Fibroblast of lung (primary cell): ENCODE measurements at regions not wholly inside any gene's neighbourhood (a gene's known extent, or its start where the extent isn't known, plus 50 kb on each side); places are given as distances from the start of the nearest gene placed in this dataset.
"Not testable (repeated sequence)": the region's sequence is repeated elsewhere in the genome, so short reads cannot be mapped to it uniquely, and the experiment has no call there.

ENCODE experiments used
- DNase-seq, 2 donors: peaks; one replicate each; pipeline versions ENCODE4 v3.0.0 to v3.0.0-alpha.2; 2010; ENCODE audit warnings: low read depth in 2 of 2
- H2AFZ ChIP-seq: 2 replicates; pipeline ENCODE4 v1.5.1; 2012; ENCODE audit warnings: low read length, control low read depth, inconsistent platforms
- H3K27ac ChIP-seq: 2 replicates; pipeline ENCODE4 v1.5.1; 2011; ENCODE audit warnings: low read length, control low read depth; ENCODE audit not compliant: insufficient read depth
- H3K27me3 ChIP-seq: 2 replicates; pipeline ENCODE4 v1.5.1; 2011; ENCODE audit warnings: mild to moderate bottlenecking, low read length; ENCODE audit not compliant: control insufficient read depth, insufficient read depth
- H3K36me3 ChIP-seq: 2 replicates; pipeline ENCODE4 v1.5.1; 2011; ENCODE audit warnings: low read length; ENCODE audit not compliant: control insufficient read depth, insufficient read depth
- H3K4me1 ChIP-seq: 2 replicates; pipeline ENCODE4 v1.5.1; 2011; ENCODE audit warnings: low read length; ENCODE audit not compliant: control insufficient read depth, insufficient read depth; ENCODE audit errors: extremely low read depth
- H3K4me2 ChIP-seq: 2 replicates; pipeline ENCODE4 v1.5.1; 2011; ENCODE audit warnings: low read length, control low read depth; ENCODE audit not compliant: insufficient read depth; ENCODE audit errors: extremely low read depth
- H3K4me3 ChIP-seq, 4 experiments: fragments of 200-600 bp in 1 of 4; sonication (generic) in 1 of 4; replicated peaks in 1 of 4; 2 replicates each; pipeline ENCODE4 v1.5.1; 2011 to 2016; ENCODE audit warnings: low read length in 4 of 4, low read depth in 3 of 4, mild to moderate bottlenecking in 3 of 4, control low read depth in 2 of 4, inconsistent platforms in 1 of 4, mixed read lengths in 1 of 4; ENCODE audit not compliant: insufficient read depth in 1 of 4; ENCODE audit errors: control extremely low read depth in 1 of 4
- H3K79me2 ChIP-seq: 2 replicates; pipeline ENCODE4 v1.5.1; 2012; ENCODE audit warnings: mild to moderate bottlenecking, low read length, inconsistent platforms; ENCODE audit not compliant: control insufficient read depth, insufficient read depth
- H3K9ac ChIP-seq: 2 replicates; pipeline ENCODE4 v1.5.1; 2011; ENCODE audit warnings: mild to moderate bottlenecking, low read length, control low read depth; ENCODE audit not compliant: insufficient read depth
- H3K9me3 ChIP-seq: 2 replicates; pipeline ENCODE4 v1.5.1; 2012; ENCODE audit warnings: low read depth, low read length; ENCODE audit not compliant: control insufficient read depth, insufficient read depth
- H4K20me1 ChIP-seq: 2 replicates; pipeline ENCODE4 v1.5.1; 2011; ENCODE audit warnings: low read length; ENCODE audit not compliant: control insufficient read depth, insufficient read depth; ENCODE audit errors: extremely low read depth
- EZH2 ChIP-seq: IDR thresholded peaks from 2 replicates; pipeline ENCODE4 v1.5.1; 2012; ENCODE audit warnings: low read length, control low read depth, mild to moderate bottlenecking; ENCODE audit errors: missing control alignments
- TF ChIP-seq, protein P1 (sequence below), 2 donors: IDR thresholded peaks in 1 of 2; conservative IDR thresholded peaks in 1 of 2; 1 replicate in 1 of 2; 2 replicates in 1 of 2; pipeline ENCODE4 v1.5.1; 2011 to 2012; ENCODE audit warnings: low read length in 2 of 2, control low read depth in 1 of 2, inconsistent platforms in 1 of 2, low read depth in 1 of 2, mild to moderate bottlenecking in 1 of 2

- H3K4me2 ChIP-seq: no peak overlapping the region
- no peak overlapping the region for H3K27ac ChIP-seq
- H3K9ac ChIP-seq: no peak overlapping the region
- no peaks in the 10 kb centered on the region for H3K9me3 ChIP-seq
- DNase-seq: no peak
- H3K27me3 ChIP-seq: no peaks in the 10 kb centered on the region
- no peaks in the 10 kb centered on the region for H3K36me3 ChIP-seq
- H2AFZ ChIP-seq: no peak overlapping the region
- no peaks in the 10 kb centered on the region for H3K79me2 ChIP-seq
- no peaks in the 10 kb centered on the region for H4K20me1 ChIP-seq
- TF ChIP-seq, protein P1, sequence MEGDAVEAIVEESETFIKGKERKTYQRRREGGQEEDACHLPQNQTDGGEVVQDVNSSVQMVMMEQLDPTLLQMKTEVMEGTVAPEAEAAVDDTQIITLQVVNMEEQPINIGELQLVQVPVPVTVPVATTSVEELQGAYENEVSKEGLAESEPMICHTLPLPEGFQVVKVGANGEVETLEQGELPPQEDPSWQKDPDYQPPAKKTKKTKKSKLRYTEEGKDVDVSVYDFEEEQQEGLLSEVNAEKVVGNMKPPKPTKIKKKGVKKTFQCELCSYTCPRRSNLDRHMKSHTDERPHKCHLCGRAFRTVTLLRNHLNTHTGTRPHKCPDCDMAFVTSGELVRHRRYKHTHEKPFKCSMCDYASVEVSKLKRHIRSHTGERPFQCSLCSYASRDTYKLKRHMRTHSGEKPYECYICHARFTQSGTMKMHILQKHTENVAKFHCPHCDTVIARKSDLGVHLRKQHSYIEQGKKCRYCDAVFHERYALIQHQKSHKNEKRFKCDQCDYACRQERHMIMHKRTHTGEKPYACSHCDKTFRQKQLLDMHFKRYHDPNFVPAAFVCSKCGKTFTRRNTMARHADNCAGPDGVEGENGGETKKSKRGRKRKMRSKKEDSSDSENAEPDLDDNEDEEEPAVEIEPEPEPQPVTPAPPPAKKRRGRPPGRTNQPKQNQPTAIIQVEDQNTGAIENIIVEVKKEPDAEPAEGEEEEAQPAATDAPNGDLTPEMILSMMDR (conservative IDR thresholded peaks at IDR 0.05 in 1 of 2, IDR thresholded peaks at IDR 0.05 in 1 of 2; ENCODE audit: low read depth in 1 of 2, low read length in 2 of 2): no peak
- no peak for TF ChIP-seq EZH2
- H3K4me1 ChIP-seq: no peaks in the 10 kb centered on the region
- no peak overlapping the region for H3K4me3 ChIP-seq
These were observed 224.2 kb upstream of the RUNX1 start for GRCh38 chr21:35273333-35273732.

- not testable (repeated sequence) for H3K79me2 ChIP-seq, H3K9ac ChIP-seq, H3K36me3 ChIP-seq, H4K20me1 ChIP-seq, H3K4me1 ChIP-seq, H3K9me3 ChIP-seq, DNase-seq, H2AFZ ChIP-seq, H3K4me2 ChIP-seq, H3K27me3 ChIP-seq, H3K27ac ChIP-seq, H3K4me3 ChIP-seq
These were observed 222.4 kb upstream of the RUNX1 start for GRCh38 chr21:35271344-35272118.

- Histone ChIP-seq H3K9ac (no peak overlapping the region), H3K79me2 (no peaks in the 10 kb centered on the region)
These were observed 219.7 kb upstream of the RUNX1 start for GRCh38 chr21:35268817-35269216.

More at GRCh38 chr21:35268817-35269216, 219.7 kb upstream of the RUNX1 start:
- Histone ChIP-seq H4K20me1 (no peaks in the 10 kb centered on the region), H3K4me1 (peaks cover 6% of the 10 kb centered on the region), H3K9me3 (no peaks in the 10 kb centered on the region), H3K4me2 (no peak overlapping the region), H2AFZ (no peak overlapping the region), H3K27me3 (no peaks in the 10 kb centered on the region), H3K27ac (no peak overlapping the region), H3K36me3 (no peaks in the 10 kb centered on the region), H3K4me3 (no peak overlapping the region)
- TF ChIP-seq, protein P1 (conservative IDR thresholded peaks at IDR 0.05 in 1 of 2, IDR thresholded peaks at IDR 0.05 in 1 of 2; ENCODE audit: low read depth in 1 of 2, low read length in 2 of 2): no peak
- no peak for TF ChIP-seq EZH2
- peak in 1 of 2 donors; percentile 48 for DNase-seq
